ENCODE measurements at regions not wholly inside any gene's neighbourhood (a gene's known extent, or its start where the extent isn't known, plus 50 kb on each side); places are given as distances from the start of the nearest gene placed in this dataset.

- TF ChIP-seq BCL3 (CRISPR knock-in tag; IDR thresholded peaks at IDR 0.05) (no peak), ZNF580 (CRISPR knock-in tag; IDR thresholded peaks at IDR 0.05; ENCODE audit: borderline replicate concordance, low read depth) (no peak), FOSL2 (CRISPR knock-in tag; IDR thresholded peaks at IDR 0.05) (no peak), ETS1 (CRISPR knock-in tag; IDR thresholded peaks at IDR 0.05) (no peak), CHD2 (IDR thresholded peaks at IDR 0.05; ENCODE audit: low read depth, low read length) (no peak), ZNF10 (CRISPR knock-in tag; IDR thresholded peaks at IDR 0.05; ENCODE audit: borderline replicate concordance, low read depth) (no peak), ADNP (CRISPR knock-in tag; IDR thresholded peaks at IDR 0.05) (no peak), NFE2L1 (CRISPR knock-in tag; IDR thresholded peaks at IDR 0.05; ENCODE audit: borderline replicate concordance) (no peak), GABPB1 (CRISPR knock-in tag; IDR thresholded peaks at IDR 0.05) (no peak), ZFP36L1 (CRISPR knock-in tag; IDR thresholded peaks at IDR 0.05) (no peak), KAT7 (CRISPR knock-in tag; IDR thresholded peaks at IDR 0.05; ENCODE audit: borderline replicate concordance) (no peak), ZNF552 (CRISPR knock-in tag; IDR thresholded peaks at IDR 0.05; ENCODE audit: borderline replicate concordance) (no peak)
Measured at GRCh38 chr2:125837128-125837527, 818.8 kb upstream of the GYPC start.

Measured in HepG2 (cell line).